Upper lobe of left lung (tissue), 6 donors: ENCODE measurements at regions not wholly inside any gene's neighbourhood (a gene's known extent, or its start where the extent isn't known, plus 50 kb on each side); places are given as distances from the start of the nearest gene placed in this dataset.
"Not testable (repeated sequence)": the region's sequence is repeated elsewhere in the genome, so short reads cannot be mapped to it uniquely, and the experiment has no call there.

Source experiments
- ATAC-seq, 2 donors: fragments of 200-7000 bp; cut with Tn5 transposase; one replicate each; pipeline ENCODE4 v1.9.1; 2022; ENCODE audit warnings: mild to moderate bottlenecking in 2 of 2, moderate library complexity in 2 of 2; ENCODE audit not compliant: low FRiP score in 2 of 2
- DNase-seq, 2 donors: peaks; one replicate each; pipeline ENCODE4 v3.0.0-alpha.2; 2019 to 2020
- H3K27ac ChIP-seq, 4 donors: fragments of 200-600 bp; sonication (generic); one replicate each; pipeline ENCODE4 v1.5.1; 2016 to 2019
- H3K27me3 ChIP-seq, 4 donors: fragments of 200-600 bp; sonication (generic); one replicate each; pipeline ENCODE4 v1.5.1; 2017 to 2019
- H3K36me3 ChIP-seq, 4 donors: fragments of 200-600 bp; sonication (generic); one replicate each; pipeline ENCODE4 v1.5.1; 2016 to 2019
- H3K4me1 ChIP-seq, 4 donors: fragments of 200-600 bp; sonication (generic); one replicate each; pipeline ENCODE4 v1.5.1; 2018 to 2019
- H3K4me3 ChIP-seq, 4 donors: fragments of 200-600 bp; sonication (generic); one replicate each; pipeline ENCODE4 v1.5.1; 2017 to 2019; ENCODE audit warnings: mild to moderate bottlenecking in 2 of 4, moderate library complexity in 1 of 4
- H3K9me3 ChIP-seq, 4 donors: fragments of 200-600 bp; sonication (generic); one replicate each; pipeline ENCODE4 v1.5.1; 2018 to 2019
- CTCF ChIP-seq, 6 experiments: fragments of 450-650 bp in 4 of 6; fragments of 200-600 bp in 2 of 6; sonication (generic) in 2 of 6; IDR thresholded peaks; one replicate each; pipeline ENCODE4 v1.5.1; 2016 to 2019; ENCODE audit warnings: antibody characterized with exemption in 6 of 6
- EP300 ChIP-seq, 4 donors: sonication (generic); formaldehyde crosslinking; IDR thresholded peaks; one replicate each; pipeline ENCODE4 v1.5.1; 2017; ENCODE audit warnings: antibody characterized with exemption in 4 of 4, control low read depth in 2 of 4
- POLR2A ChIP-seq, 4 donors: fragments of 450-650 bp; IDR thresholded peaks; one replicate each; pipeline ENCODE4 v1.5.1; 2016 to 2017; ENCODE audit warnings: antibody characterized with exemption in 4 of 4, mild to moderate bottlenecking in 2 of 4
- POLR2AphosphoS5 ChIP-seq, 2 donors: sonication (generic); formaldehyde crosslinking; IDR thresholded peaks; one replicate each; pipeline ENCODE4 v1.5.1; 2017; ENCODE audit warnings: antibody characterized with exemption in 2 of 2
- WGBS, 2 donors: methylation state at CpG; one replicate each; pipeline ENCODE4 v1.1.5; 2017 to 2018; 5-methylcytosine and 5-hydroxymethylcytosine counted together
- donor health status: DM: no; HTN: no; CAD: no; lungs with moderate emphysema.
- donor health status: DM: no; HTN: yes; CAD: no; lungs with severe emphysema.

- peaks cover 0 to 13% (median 0%) of the 10 kb centered on the region in 4 donors for H3K9me3 ChIP-seq
- H3K27me3 ChIP-seq: no peaks in the 10 kb centered on the region
- no peaks in the 10 kb centered on the region for H3K4me1 ChIP-seq
- H3K27ac ChIP-seq: no peak overlapping the region
- no peaks in the 10 kb centered on the region for H3K36me3 ChIP-seq
- H3K4me3 ChIP-seq: no peak overlapping the region
- WGBS, 2 donors: 81 to 83% methylated on average over 9 of the region's 9 CpGs
- no peak for TF ChIP-seq EP300 (IDR thresholded peaks at IDR 0.05)
- no peak for TF ChIP-seq POLR2A (IDR thresholded peaks at IDR 0.05)
- no peak for TF ChIP-seq POLR2AphosphoS5 (IDR thresholded peaks at IDR 0.05)
- no peak for TF ChIP-seq CTCF (IDR thresholded peaks at IDR 0.05)
- no peak for DNase-seq
- no peak for ATAC-seq
Observed at GRCh38 chr18:72965616-72966015, 97.8 kb upstream of the NETO1 start.

- not testable (repeated sequence) for DNase-seq, H3K4me1 ChIP-seq, ATAC-seq, H3K27me3 ChIP-seq, H3K36me3 ChIP-seq, H3K4me3 ChIP-seq, H3K27ac ChIP-seq
- peaks cover 0 to 35% (median 6%) of the 10 kb centered on the region in 4 donors for H3K9me3 ChIP-seq
Observed at GRCh38 chr18:72958195-72958594, 90.4 kb upstream of the NETO1 start.

GRCh38 chr18:72948439-72948838 is 80.7 kb upstream of the NETO1 start:
- Histone ChIP-seq H3K4me3 (no peak overlapping the region), H3K36me3 (no peaks in the 10 kb centered on the region), H3K27ac (no peak overlapping the region), H3K27me3 (no peaks in the 10 kb centered on the region), H3K4me1 (no peaks in the 10 kb centered on the region), H3K9me3 (no peaks in the 10 kb centered on the region)
- WGBS, 2 donors: 33 to 57% methylated on average over 3 of the region's 3 CpGs
- no peak for DNase-seq
- ATAC-seq: no peak
- no peak for TF ChIP-seq POLR2A (IDR thresholded peaks at IDR 0.05)
- no peak for TF ChIP-seq POLR2AphosphoS5 (IDR thresholded peaks at IDR 0.05)
- no peak for TF ChIP-seq EP300 (IDR thresholded peaks at IDR 0.05)

GRCh38 chr18:72942766-72943165 is 75.0 kb upstream of the NETO1 start:
- WGBS, 2 donors: 90 to 92% methylated on average over 2 of the region's 2 CpGs
- DNase-seq (no peak), ATAC-seq (no peak)
- Histone ChIP-seq H3K9me3 (no peaks in the 10 kb centered on the region), H3K36me3 (no peaks in the 10 kb centered on the region), H3K27ac (no peak overlapping the region), H3K4me3 (no peak overlapping the region), H3K27me3 (no peaks in the 10 kb centered on the region), H3K4me1 (no peaks in the 10 kb centered on the region)
- TF ChIP-seq POLR2AphosphoS5 (IDR thresholded peaks at IDR 0.05) (no peak), CTCF (IDR thresholded peaks at IDR 0.05) (no peak), POLR2A (IDR thresholded peaks at IDR 0.05) (no peak), EP300 (IDR thresholded peaks at IDR 0.05) (no peak)

- ATAC-seq: no peak
- 52 to 62% methylated on average over 4 of the region's 4 CpGs for WGBS, 2 donors
- H3K36me3 ChIP-seq: no peaks in the 10 kb centered on the region
- TF ChIP-seq EP300 (IDR thresholded peaks at IDR 0.05) (no peak), CTCF (IDR thresholded peaks at IDR 0.05) (no peak), POLR2A (IDR thresholded peaks at IDR 0.05) (no peak), POLR2AphosphoS5 (IDR thresholded peaks at IDR 0.05) (no peak)
- no peaks in the 10 kb centered on the region for H3K4me1 ChIP-seq
- no peaks in the 10 kb centered on the region for H3K9me3 ChIP-seq
- H3K27me3 ChIP-seq: no peaks in the 10 kb centered on the region
- DNase-seq: no peak
- no peak overlapping the region for H3K27ac ChIP-seq
- no peak overlapping the region for H3K4me3 ChIP-seq
Observed at GRCh38 chr18:72940986-72941385, 73.2 kb upstream of the NETO1 start.

- Histone ChIP-seq H3K4me3 (no peak overlapping the region), H3K9me3 (no peaks in the 10 kb centered on the region), H3K27me3 (no peaks in the 10 kb centered on the region), H3K27ac (no peak overlapping the region), H3K4me1 (no peaks in the 10 kb centered on the region), H3K36me3 (no peaks in the 10 kb centered on the region)
- DNase-seq (no peak), ATAC-seq (no peak)
- no peak for TF ChIP-seq CTCF (IDR thresholded peaks at IDR 0.05)
- no peak for TF ChIP-seq EP300 (IDR thresholded peaks at IDR 0.05)
- no peak for TF ChIP-seq POLR2AphosphoS5 (IDR thresholded peaks at IDR 0.05)
- no peak for TF ChIP-seq POLR2A (IDR thresholded peaks at IDR 0.05)
- WGBS, 2 donors: 97 to 99% methylated on average over 3 of the region's 3 CpGs
Observed at GRCh38 chr18:72940509-72940908, 72.7 kb upstream of the NETO1 start.
